CD4-positive, alpha-beta T cell treated with Interleukin-4 for 1 hour (primary cell): ENCODE measurements at regions not wholly inside any gene's neighbourhood (a gene's known extent, or its start where the extent isn't known, plus 50 kb on each side); places are given as distances from the start of the nearest gene placed in this dataset.

Experiments
- DNase-seq, 2 donors: peaks; one replicate each; pipeline ENCODE4 v3.0.0-alpha.2; 2020 to 2022

DNA sequence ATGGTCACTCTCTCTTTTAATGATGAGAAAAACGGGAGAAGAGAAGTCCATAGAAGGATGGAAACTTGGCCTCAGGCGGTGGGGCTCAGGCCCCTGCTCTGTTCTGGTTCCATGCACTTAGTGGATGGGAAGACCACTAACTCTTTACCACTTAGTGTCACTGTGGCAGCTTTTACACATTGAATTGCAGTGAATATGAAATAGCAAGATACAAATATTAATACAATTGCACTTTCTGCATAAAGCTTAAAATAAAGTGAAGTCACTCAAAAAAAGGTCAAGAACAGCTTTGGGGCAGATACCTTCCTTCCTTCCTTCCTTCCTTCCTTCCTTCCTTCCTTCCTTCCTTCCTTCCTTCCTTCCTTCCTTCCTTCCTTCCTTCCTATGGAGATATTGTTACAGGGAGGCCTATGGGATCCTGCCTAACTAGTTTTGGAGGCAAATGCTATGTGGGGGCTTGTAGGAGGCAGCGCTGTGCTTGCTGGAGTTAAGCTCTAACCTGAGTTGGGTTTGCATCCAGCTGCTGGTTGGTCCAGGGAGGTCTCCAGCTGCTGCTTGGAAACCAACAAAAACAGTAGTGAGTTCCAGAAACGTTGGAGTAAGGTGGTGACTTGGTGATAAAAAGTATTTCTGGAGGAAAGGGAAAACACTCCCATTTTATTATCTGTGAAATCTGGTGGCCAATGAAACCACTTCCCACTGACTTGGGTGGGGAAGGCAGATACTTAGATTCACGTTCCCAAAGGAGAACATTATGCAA lies 62.3 kb upstream of the NKX2-2 start:
- DNase-seq, result no peak

DNA sequence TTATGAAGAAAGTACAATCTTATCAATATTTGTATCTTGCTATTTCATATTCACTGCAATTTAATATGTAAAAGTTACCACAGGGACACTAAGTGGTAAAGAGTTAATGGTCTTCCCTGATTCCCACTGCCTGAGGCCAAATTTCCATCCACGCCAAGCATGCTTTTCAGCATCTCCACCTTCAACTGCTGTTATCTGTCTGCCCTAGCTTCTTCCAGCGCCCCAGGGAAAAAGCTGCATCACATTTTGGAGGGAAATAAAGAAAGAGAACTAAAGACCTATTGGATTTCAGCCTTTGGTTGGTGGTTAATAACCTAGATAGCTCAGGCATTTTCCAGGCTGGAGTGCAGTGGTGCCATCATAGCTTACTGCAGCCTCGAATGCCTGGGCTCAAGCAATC lies 61.3 kb upstream of the NKX2-2 start:
- DNase-seq, result no peak

GRCh38 chr20:21574443-21574842 lies 60.6 kb upstream of the NKX2-2 start:
- DNase-seq, result no peak

DNA sequence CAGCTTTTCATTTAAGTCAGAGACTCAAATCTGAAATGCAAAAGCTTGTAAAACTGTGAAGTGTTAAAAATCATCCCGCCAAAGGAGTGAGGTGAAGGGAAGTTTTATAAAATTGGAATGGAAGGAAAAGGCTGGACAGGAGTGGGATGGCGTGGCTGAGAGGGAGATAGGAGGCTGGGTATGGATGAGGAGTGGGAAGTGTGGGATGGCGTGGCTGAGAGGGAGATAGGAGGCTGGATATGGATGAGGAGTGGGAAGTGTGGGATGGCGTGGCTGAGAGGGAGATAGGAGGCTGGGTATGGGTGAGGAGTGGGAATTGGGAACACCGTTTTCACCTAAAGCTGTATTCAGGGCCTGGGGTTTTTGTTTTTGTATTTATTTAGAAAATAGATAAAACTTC lies 59.4 kb upstream of the NKX2-2 start:
- DNase-seq, result no peak

- peak in 1 of 2 donors; percentile 33 for DNase-seq
These were observed 58.2 kb upstream of the NKX2-2 start for GRCh38 chr20:21571841-21572690.

DNA sequence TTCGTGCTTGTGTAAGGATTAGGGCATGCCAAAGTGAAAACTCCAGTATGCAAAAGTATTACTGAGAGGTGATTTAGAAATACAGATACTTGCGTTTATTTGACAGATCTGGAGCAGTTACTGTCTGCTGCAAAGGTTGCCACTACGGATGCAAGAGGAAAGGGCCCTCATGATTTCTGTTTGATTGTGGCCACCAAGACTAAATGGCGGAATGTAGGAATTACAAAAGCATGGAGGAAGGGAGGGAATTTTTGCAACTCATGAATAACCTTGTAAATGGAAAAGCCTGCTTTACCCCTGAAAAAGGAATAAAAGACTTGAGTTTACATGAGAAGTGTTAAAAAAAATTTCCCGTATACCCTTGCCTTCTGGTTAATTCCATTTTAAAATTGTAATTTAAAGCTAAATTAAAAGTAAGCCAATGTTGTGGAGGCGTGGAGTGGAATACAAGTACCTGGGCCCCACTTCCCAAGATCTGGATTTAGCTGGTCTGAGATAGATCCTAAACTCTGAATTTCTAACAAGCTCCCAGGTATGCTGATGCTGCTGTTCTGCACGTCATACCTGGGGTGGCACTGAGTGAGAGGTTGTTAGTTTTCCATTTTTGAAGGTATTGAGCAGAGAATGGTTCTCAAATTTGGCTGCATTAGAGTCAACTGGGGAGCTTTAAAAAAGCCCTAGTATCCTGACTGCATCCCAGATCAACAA lies 56.6 kb upstream of the NKX2-2 start:
- no peak for DNase-seq

GRCh38 chr20:21569586-21569985 lies 55.7 kb upstream of the NKX2-2 start:
- DNase-seq, result no peak

DNA sequence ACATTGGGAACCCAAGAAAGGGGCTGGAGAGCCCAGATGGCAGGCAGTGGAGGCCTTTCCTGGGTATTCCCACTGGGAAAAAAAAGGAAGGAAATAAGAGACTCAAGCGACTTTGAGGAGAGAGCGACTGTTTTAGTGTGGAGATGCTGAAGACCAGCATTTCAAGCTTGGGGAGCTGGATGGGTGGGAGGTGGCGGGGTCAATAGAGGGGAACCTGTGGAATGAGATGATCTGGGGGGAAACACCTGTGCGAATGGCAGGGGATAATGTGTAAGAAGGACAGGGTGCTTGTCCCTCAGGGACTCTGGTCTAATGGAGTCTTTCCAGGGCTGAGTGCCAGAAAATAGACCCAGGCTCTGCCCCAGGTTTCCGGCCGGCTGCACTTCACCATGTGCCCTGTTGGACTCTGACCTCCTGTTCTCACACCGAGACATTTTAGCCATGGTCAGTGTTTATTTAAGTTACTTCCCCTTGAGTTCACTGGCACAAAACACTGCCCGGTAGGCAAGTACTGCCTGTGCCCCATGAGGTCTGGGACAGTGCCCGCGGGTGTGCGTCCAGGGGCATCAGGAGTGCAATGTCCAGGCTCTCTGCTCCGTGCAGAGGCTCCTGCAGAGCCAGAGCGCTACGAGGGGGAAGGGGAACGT lies 50.4 kb upstream of the NKX2-2 start:
- DNase-seq, result no peak
